ENCODE measurements at regions not wholly inside any gene's neighbourhood (a gene's known extent, or its start where the extent isn't known, plus 50 kb on each side); places are given as distances from the start of the nearest gene placed in this dataset.

- DNase-seq (ENCODE audit: low spot score) (no peak), ATAC-seq (ENCODE audit: insufficient number of reproducible peaks, low FRiP score, low read depth) (no peak)
- TF ChIP-seq CTCF (IDR thresholded peaks at IDR 0.05) = no peak
- Histone ChIP-seq H3K9me3 (no peaks in the 10 kb centered on the region), H3K36me3 (no peaks in the 10 kb centered on the region), H3K27ac (no peak overlapping the region), H3K4me1 (ENCODE audit: control insufficient read depth in 1 of 2, low read depth in 2 of 2) (no peaks in the 10 kb centered on the region), H3K27me3 (replicated peaks; ENCODE audit: insufficient read depth) (no peaks in the 10 kb centered on the region), H3K4me3 (no peak overlapping the region)
Measured at GRCh38 chr19:28486473-28486872, 726.5 kb downstream of the UQCRFS1 start.

GRCh38 chr19:28485292-28485691 lies 727.7 kb downstream of the UQCRFS1 start:
- Histone ChIP-seq H3K27ac (no peak overlapping the region), H3K36me3 (no peaks in the 10 kb centered on the region), H3K27me3 (replicated peaks; ENCODE audit: insufficient read depth) (no peaks in the 10 kb centered on the region), H3K4me1 (ENCODE audit: control insufficient read depth in 1 of 2, low read depth in 2 of 2) (no peaks in the 10 kb centered on the region), H3K4me3 (no peak overlapping the region), H3K9me3 (no peaks in the 10 kb centered on the region)
- TF ChIP-seq CTCF (IDR thresholded peaks at IDR 0.05) = no peak
- ATAC-seq (ENCODE audit: insufficient number of reproducible peaks, low FRiP score, low read depth) (no peak), DNase-seq (ENCODE audit: low spot score) (no peak)

- ATAC-seq (ENCODE audit: insufficient number of reproducible peaks, low FRiP score, low read depth) (no peak), DNase-seq (ENCODE audit: low spot score) (no peak)
- TF ChIP-seq CTCF (IDR thresholded peaks at IDR 0.05) = no peak
- H3K9me3 ChIP-seq = no peaks in the 10 kb centered on the region
- no peaks in the 10 kb centered on the region for H3K27me3 ChIP-seq (replicated peaks; ENCODE audit: insufficient read depth)
- H3K4me1 ChIP-seq (ENCODE audit: control insufficient read depth in 1 of 2, low read depth in 2 of 2) = no peaks in the 10 kb centered on the region
- no peak overlapping the region for H3K4me3 ChIP-seq
- H3K36me3 ChIP-seq = no peaks in the 10 kb centered on the region
- H3K27ac ChIP-seq = no peak overlapping the region
Measured at GRCh38 chr19:28483197-28483596, 729.8 kb downstream of the UQCRFS1 start.

- no peaks in the 10 kb centered on the region for H3K4me1 ChIP-seq (ENCODE audit: control insufficient read depth in 1 of 2, low read depth in 2 of 2)
- H3K36me3 ChIP-seq = no peaks in the 10 kb centered on the region
- H3K27ac ChIP-seq = no peak overlapping the region
- ATAC-seq (ENCODE audit: insufficient number of reproducible peaks, low FRiP score, low read depth) = no peak
- no peaks in the 10 kb centered on the region for H3K27me3 ChIP-seq (replicated peaks; ENCODE audit: insufficient read depth)
- TF ChIP-seq CTCF (IDR thresholded peaks at IDR 0.05) = no peak
- DNase-seq (ENCODE audit: low spot score) = no peak
- H3K4me3 ChIP-seq = no peak overlapping the region
- no peaks in the 10 kb centered on the region for H3K9me3 ChIP-seq
Measured at GRCh38 chr19:28482221-28482620, 730.7 kb downstream of the UQCRFS1 start.

- H3K36me3 ChIP-seq = no peaks in the 10 kb centered on the region
- H3K4me1 ChIP-seq (ENCODE audit: control insufficient read depth in 1 of 2, low read depth in 2 of 2) = no peaks in the 10 kb centered on the region
- no peak for TF ChIP-seq CTCF (IDR thresholded peaks at IDR 0.05)
- H3K27me3 ChIP-seq (replicated peaks; ENCODE audit: insufficient read depth) = no peaks in the 10 kb centered on the region
- H3K4me3 ChIP-seq = no peak overlapping the region
- H3K9me3 ChIP-seq = no peaks in the 10 kb centered on the region
- no peak overlapping the region for H3K27ac ChIP-seq
- DNase-seq (ENCODE audit: low spot score) = no peak
- ATAC-seq (ENCODE audit: insufficient number of reproducible peaks, low FRiP score, low read depth) = no peak
Measured at GRCh38 chr19:28481674-28482073, 731.3 kb downstream of the UQCRFS1 start.
